ENCODE measurements at regions not wholly inside any gene's neighbourhood (a gene's known extent, or its start where the extent isn't known, plus 50 kb on each side); places are given as distances from the start of the nearest gene placed in this dataset.

GRCh38 chr12:42824327-42824726, 234.8 kb upstream of the PRICKLE1 start (continued):
- TF ChIP-seq AFF4 (CRISPR knock-in tag; IDR thresholded peaks at IDR 0.05; ENCODE audit: borderline replicate concordance) (no peak), TP53 (CRISPR knock-in tag; IDR thresholded peaks at IDR 0.05) (no peak), NR3C1 (CRISPR knock-in tag; conservative IDR thresholded peaks at IDR 0.05; ENCODE audit: low read depth) (no peak), SMAD3 (CRISPR knock-in tag; IDR thresholded peaks at IDR 0.05; ENCODE audit: borderline replicate concordance) (no peak), FOXP4 (CRISPR knock-in tag; IDR thresholded peaks at IDR 0.05) (no peak), E2F1 (CRISPR knock-in tag; IDR thresholded peaks at IDR 0.05) (no peak), ELF4 (CRISPR knock-in tag; IDR thresholded peaks at IDR 0.05; ENCODE audit: low read depth) (no peak), ZNF121 (CRISPR knock-in tag; IDR thresholded peaks at IDR 0.05) (no peak), ZNF512 (CRISPR knock-in tag; IDR thresholded peaks at IDR 0.05; ENCODE audit: borderline replicate concordance) (no peak), RORB (CRISPR knock-in tag; IDR thresholded peaks at IDR 0.05) (no peak)

GRCh38 chr12:42823679-42824078, 234.1 kb upstream of the PRICKLE1 start:
- H3K27ac Mint-ChIP-seq = no peak overlapping the region
- H3K9me3 Mint-ChIP-seq = peaks cover 7% of the 10 kb centered on the region
- H3K4me3 Mint-ChIP-seq = no peak overlapping the region
- no peaks in the 10 kb centered on the region for H3K27me3 Mint-ChIP-seq (ENCODE audit: low read depth)
- CTCF ChIA-PET = no interaction called here
- ATAC-seq (no peak), DNase-seq (ENCODE audit: low spot score) (no peak)
- H3K36me3 Mint-ChIP-seq = no peaks in the 10 kb centered on the region
- H3K4me1 Mint-ChIP-seq = peaks cover 12% of the 10 kb centered on the region
- POLR2A ChIA-PET = no interaction called here
- no peak for TF ChIP-seq NR2C2 (CRISPR knock-in tag; IDR thresholded peaks at IDR 0.05)
- no peak for TF ChIP-seq CBFB (CRISPR knock-in tag; IDR thresholded peaks at IDR 0.05; ENCODE audit: low read depth)
- TF ChIP-seq ZNF219 (CRISPR knock-in tag; IDR thresholded peaks at IDR 0.05; ENCODE audit: borderline replicate concordance) = no peak
- TF ChIP-seq FOXJ3 (CRISPR knock-in tag; IDR thresholded peaks at IDR 0.05; ENCODE audit: borderline replicate concordance) = no peak
- no peak for TF ChIP-seq E2F1 (CRISPR knock-in tag; IDR thresholded peaks at IDR 0.05)
- TF ChIP-seq ELF4 (CRISPR knock-in tag; IDR thresholded peaks at IDR 0.05; ENCODE audit: low read depth) = no peak
- TF ChIP-seq GABPB1 (CRISPR knock-in tag; IDR thresholded peaks at IDR 0.05) = no peak
- TF ChIP-seq EMX1 (CRISPR knock-in tag; IDR thresholded peaks at IDR 0.05) = no peak
- TF ChIP-seq E2F4 (CRISPR knock-in tag; IDR thresholded peaks at IDR 0.05; ENCODE audit: borderline replicate concordance, low read depth) = no peak
- no peak for TF ChIP-seq NR1H2 (CRISPR knock-in tag; IDR thresholded peaks at IDR 0.05)
- TF ChIP-seq ATF6 (CRISPR knock-in tag; IDR thresholded peaks at IDR 0.05) = no peak
- no peak for TF ChIP-seq TEAD1 (CRISPR knock-in tag; IDR thresholded peaks at IDR 0.05)
- TF ChIP-seq GRHL2 (CRISPR knock-in tag; IDR thresholded peaks at IDR 0.05; ENCODE audit: insufficient replicate concordance, severe bottlenecking) = no peak
- no peak for TF ChIP-seq ZNF425 (CRISPR knock-in tag; conservative IDR thresholded peaks at IDR 0.05)

Measured in WTC11 (cell line).